Gastroesophageal sphincter (tissue), 4 donors: ENCODE measurements at regions not wholly inside any gene's neighbourhood (a gene's known extent, or its start where the extent isn't known, plus 50 kb on each side); places are given as distances from the start of the nearest gene placed in this dataset.

ENCODE experiments used
- ATAC-seq: fragments of 150-250 bp; one replicate; pipeline ENCODE4 v1.9.1; 2016; ENCODE audit warnings: mild to moderate bottlenecking, moderate library complexity
- H3K27ac ChIP-seq, 4 donors: fragments of 200-600 bp; sonication (generic) in 3 of 4; 1 replicate in 3 of 4; 2 replicates in 1 of 4; pipeline ENCODE4 v1.5.1; 2016 to 2019
- H3K27me3 ChIP-seq: fragments of 200-600 bp; sonication (generic); one replicate; pipeline ENCODE4 v1.5.1; 2019
- H3K36me3 ChIP-seq, 2 donors: fragments of 200-600 bp; sonication (generic); one replicate each; pipeline ENCODE4 v1.5.1; 2019; ENCODE audit warnings: control low read depth in 1 of 2
- H3K4me1 ChIP-seq, 3 donors: fragments of 200-600 bp; sonication (generic); 1 replicate in 2 of 3; 2 replicates in 1 of 3; pipeline ENCODE4 v1.5.1; 2016 to 2019; ENCODE audit warnings: control low read depth in 2 of 3
- H3K4me3 ChIP-seq, 2 donors: fragments of 200-600 bp; sonication (generic); one replicate each; pipeline ENCODE4 v1.5.1; 2019; ENCODE audit warnings: mild to moderate bottlenecking in 1 of 2, moderate library complexity in 1 of 2
- H3K9me3 ChIP-seq, 3 donors: fragments of 200-600 bp; sonication (generic); one replicate each; pipeline ENCODE4 v1.5.1; 2017 to 2019; ENCODE audit warnings: control low read depth in 2 of 3
- CTCF ChIP-seq, 4 experiments: fragments of 200-600 bp in 2 of 4; fragments of 450-650 bp in 2 of 4; sonication (generic) in 1 of 4; IDR thresholded peaks; one replicate each; pipeline ENCODE4 v1.5.1; 2017 to 2019; ENCODE audit warnings: antibody characterized with exemption in 4 of 4, mild to moderate bottlenecking in 2 of 4, moderate library complexity in 2 of 4
- EP300 ChIP-seq: sonication (generic); formaldehyde crosslinking; IDR thresholded peaks from one replicate; pipeline ENCODE4 v1.6.1; 2017; ENCODE audit warnings: antibody characterized with exemption, mild to moderate bottlenecking
- POLR2A ChIP-seq, 2 donors: fragments of 450-650 bp; IDR thresholded peaks; one replicate each; pipeline ENCODE4 v1.6.1; 2017; ENCODE audit warnings: antibody characterized with exemption in 2 of 2, mild to moderate bottlenecking in 2 of 2, moderate library complexity in 1 of 2
- POLR2AphosphoS5 ChIP-seq: sonication (generic); formaldehyde crosslinking; IDR thresholded peaks from one replicate; pipeline ENCODE4 v1.6.1; 2017; ENCODE audit warnings: antibody characterized with exemption
- WGBS, 2 donors: methylation state at CpG; one replicate each; pipeline ENCODE4 v1.1.5; 2018; ENCODE audit warnings: low coverage in 1 of 2; 5-methylcytosine and 5-hydroxymethylcytosine counted together

- no peak for ATAC-seq
- no peaks in the 10 kb centered on the region for H3K27me3 ChIP-seq
- TF ChIP-seq POLR2A (IDR thresholded peaks at IDR 0.05) (no peak), EP300 (no peak)
- peaks cover 0 to 7% (median 0%) of the 10 kb centered on the region in 3 donors for H3K9me3 ChIP-seq
- no peaks in the 10 kb centered on the region for H3K36me3 ChIP-seq
- H3K27ac ChIP-seq = no peak overlapping the region
- no peak overlapping the region for H3K4me3 ChIP-seq
- no peaks in the 10 kb centered on the region for H3K4me1 ChIP-seq
- 40 to 55% methylated on average over 1 of the region's 1 CpG for WGBS, 2 donors
These were observed 547.3 kb downstream of the TAF11L14 start for GRCh38 chr5:18181575-18181974.

- no peaks in the 10 kb centered on the region for H3K27me3 ChIP-seq
- WGBS, 2 donors = 59 to 69% methylated on average over 2 of the region's 2 CpGs
- no peaks in the 10 kb centered on the region for H3K36me3 ChIP-seq
- no peak for ATAC-seq
- H3K27ac ChIP-seq = no peak overlapping the region
- no peaks in the 10 kb centered on the region for H3K4me1 ChIP-seq
- peaks cover 0 to 11% (median 0%) of the 10 kb centered on the region in 3 donors for H3K9me3 ChIP-seq
- TF ChIP-seq POLR2AphosphoS5 (no peak), EP300 (no peak), POLR2A (IDR thresholded peaks at IDR 0.05) (no peak), CTCF (IDR thresholded peaks at IDR 0.05) (no peak)
- no peak overlapping the region for H3K4me3 ChIP-seq
These were observed 561.6 kb downstream of the TAF11L14 start for GRCh38 chr5:18195910-18196309.

- TF ChIP-seq POLR2A (IDR thresholded peaks at IDR 0.05) (no peak), CTCF (IDR thresholded peaks at IDR 0.05) (no peak), EP300 (no peak), POLR2AphosphoS5 (no peak)
- WGBS, 2 donors = 60% methylated on average over 1 of the region's 2 CpGs
- Histone ChIP-seq H3K27ac (no peak overlapping the region), H3K4me1 (no peaks in the 10 kb centered on the region), H3K27me3 (no peaks in the 10 kb centered on the region), H3K4me3 (no peak overlapping the region), H3K36me3 (no peaks in the 10 kb centered on the region), H3K9me3 (peaks cover 0 to 11% (median 0%) of the 10 kb centered on the region in 3 donors)
- no peak for ATAC-seq
These were observed 563.5 kb downstream of the TAF11L14 start for GRCh38 chr5:18197734-18198133.

GRCh38 chr5:18202164-18202563 lies 567.9 kb downstream of the TAF11L14 start:
- no peaks in the 10 kb centered on the region for H3K27me3 ChIP-seq
- H3K36me3 ChIP-seq = no peaks in the 10 kb centered on the region
- H3K27ac ChIP-seq = no peak overlapping the region
- no peak for ATAC-seq
- WGBS, 2 donors = 76 to 77% methylated on average over 2 of the region's 2 CpGs
- TF ChIP-seq EP300 (no peak), POLR2AphosphoS5 (no peak), POLR2A (IDR thresholded peaks at IDR 0.05) (no peak), CTCF (IDR thresholded peaks at IDR 0.05) (no peak)
- H3K4me1 ChIP-seq = no peaks in the 10 kb centered on the region
- no peak overlapping the region for H3K4me3 ChIP-seq
- H3K9me3 ChIP-seq = peaks cover 0 to 21% (median 0%) of the 10 kb centered on the region in 3 donors

- TF ChIP-seq POLR2A (IDR thresholded peaks at IDR 0.05) (no peak), EP300 (no peak), CTCF (IDR thresholded peaks at IDR 0.05) (no peak)
- Histone ChIP-seq H3K4me1 (no peaks in the 10 kb centered on the region), H3K4me3 (no peak overlapping the region), H3K36me3 (no peaks in the 10 kb centered on the region), H3K9me3 (peaks cover 0 to 10% (median 0%) of the 10 kb centered on the region in 3 donors), H3K27me3 (no peaks in the 10 kb centered on the region), H3K27ac (no peak overlapping the region)
- 21 to 33% methylated on average over 1 of the region's 1 CpG for WGBS, 2 donors
- no peak for ATAC-seq
These were observed 569.0 kb downstream of the TAF11L14 start for GRCh38 chr5:18203296-18203695.
